ENCODE measurements at regions not wholly inside any gene's neighbourhood (a gene's known extent, or its start where the extent isn't known, plus 50 kb on each side); places are given as distances from the start of the nearest gene placed in this dataset.

DNA sequence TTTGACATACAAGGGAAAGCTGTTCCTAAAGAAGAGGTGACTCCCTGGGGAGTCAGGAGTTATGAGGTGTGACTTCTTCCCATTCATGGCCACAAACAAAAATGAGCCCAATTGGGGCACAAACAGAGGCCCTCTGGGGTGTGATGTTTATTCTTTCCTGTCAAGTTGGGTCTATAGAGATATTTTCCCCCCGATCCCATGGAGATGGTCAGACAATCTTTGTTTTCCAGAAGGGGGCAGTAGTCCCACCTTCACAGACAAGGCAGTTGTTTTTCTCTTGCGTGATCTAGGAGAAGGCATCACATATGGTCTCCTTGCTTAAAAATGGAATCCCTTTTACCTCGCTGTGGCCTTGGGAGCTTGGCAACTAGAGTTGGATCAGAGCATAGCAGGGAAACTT is 110.3 kb downstream of the MFSD1 start:
- Mint-ChIP-seq H3K27ac (no peak overlapping the region), H3K36me3 (ENCODE audit: low read depth) (no peaks in the 10 kb centered on the region), H3K4me3 (no peak overlapping the region), H3K27me3 (ENCODE audit: insufficient read depth) (peaks cover 64% of the 10 kb centered on the region), H3K9me3 (no peaks in the 10 kb centered on the region), H3K4me1 (peaks cover 5% of the 10 kb centered on the region)
- Histone ChIP-seq H3K9ac (ENCODE audit: extremely low read depth, low read length, poor library complexity, severe bottlenecking) (no peak overlapping the region), H3K36me3 (ENCODE audit: control insufficient read depth, insufficient read depth, low read length) (no peaks in the 10 kb centered on the region), H3K27me3 (ENCODE audit: control insufficient read depth, insufficient read depth, low read length, poor library complexity, severe bottlenecking) (peaks cover 64% of the 10 kb centered on the region), H3K4me3 (ENCODE audit: low read length) (no peak overlapping the region), H3K9me3 (ENCODE audit: control insufficient read depth, low read length) (no peaks in the 10 kb centered on the region), H3K27ac (ENCODE audit: low read depth, low read length) (no peak overlapping the region), H3K4me1 (ENCODE audit: control insufficient read depth, insufficient read depth, low read length) (no peaks in the 10 kb centered on the region)
- TF ChIP-seq, protein P1, sequence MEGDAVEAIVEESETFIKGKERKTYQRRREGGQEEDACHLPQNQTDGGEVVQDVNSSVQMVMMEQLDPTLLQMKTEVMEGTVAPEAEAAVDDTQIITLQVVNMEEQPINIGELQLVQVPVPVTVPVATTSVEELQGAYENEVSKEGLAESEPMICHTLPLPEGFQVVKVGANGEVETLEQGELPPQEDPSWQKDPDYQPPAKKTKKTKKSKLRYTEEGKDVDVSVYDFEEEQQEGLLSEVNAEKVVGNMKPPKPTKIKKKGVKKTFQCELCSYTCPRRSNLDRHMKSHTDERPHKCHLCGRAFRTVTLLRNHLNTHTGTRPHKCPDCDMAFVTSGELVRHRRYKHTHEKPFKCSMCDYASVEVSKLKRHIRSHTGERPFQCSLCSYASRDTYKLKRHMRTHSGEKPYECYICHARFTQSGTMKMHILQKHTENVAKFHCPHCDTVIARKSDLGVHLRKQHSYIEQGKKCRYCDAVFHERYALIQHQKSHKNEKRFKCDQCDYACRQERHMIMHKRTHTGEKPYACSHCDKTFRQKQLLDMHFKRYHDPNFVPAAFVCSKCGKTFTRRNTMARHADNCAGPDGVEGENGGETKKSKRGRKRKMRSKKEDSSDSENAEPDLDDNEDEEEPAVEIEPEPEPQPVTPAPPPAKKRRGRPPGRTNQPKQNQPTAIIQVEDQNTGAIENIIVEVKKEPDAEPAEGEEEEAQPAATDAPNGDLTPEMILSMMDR (conservative IDR thresholded peaks at IDR 0.05): peak; percentile 76
- 88 to 89% methylated on average over 3 of the region's 3 CpGs for WGBS, 2 experiments (ENCODE audit: insufficient coverage in 1 of 2, insufficient read length in 1 of 2)
- peak; percentile 58 for DNase-seq

DNA sequence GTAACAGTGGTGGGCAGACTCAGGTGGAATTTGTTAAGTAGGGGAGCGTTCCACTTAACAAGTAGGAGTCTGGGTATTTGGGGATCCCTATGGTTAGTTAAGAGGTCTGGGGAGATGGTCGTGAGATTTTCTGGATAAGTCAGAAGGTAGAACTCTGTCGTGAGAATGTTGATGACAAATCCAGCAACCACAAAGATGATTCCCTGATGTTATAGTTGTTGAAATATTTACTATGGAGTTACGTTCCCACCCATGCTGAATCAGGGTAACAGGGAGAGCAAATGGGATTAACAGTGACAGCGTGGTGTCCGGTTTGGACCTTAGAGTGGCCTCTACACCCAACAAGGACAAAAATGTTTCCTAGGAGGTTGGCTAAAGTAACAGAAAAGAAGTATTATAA is 110.8 kb downstream of the MFSD1 start:
- H3K4me1 Mint-ChIP-seq: peaks cover 5% of the 10 kb centered on the region
- no peak overlapping the region for H3K27ac Mint-ChIP-seq
- H3K4me1 ChIP-seq (ENCODE audit: control insufficient read depth, insufficient read depth, low read length): no peaks in the 10 kb centered on the region
- no peaks in the 10 kb centered on the region for H3K9me3 ChIP-seq (ENCODE audit: control insufficient read depth, low read length)
- TF ChIP-seq, protein P1 (conservative IDR thresholded peaks at IDR 0.05): no peak
- WGBS, 2 experiments (ENCODE audit: insufficient coverage in 1 of 2, insufficient read length in 1 of 2): 90 to 93% methylated on average over 3 to 6 of the region's 6 CpGs
- no peak overlapping the region for H3K27ac ChIP-seq (ENCODE audit: low read depth, low read length)
- H3K4me3 Mint-ChIP-seq: no peak overlapping the region
- no peak overlapping the region for H3K4me3 ChIP-seq (ENCODE audit: low read length)
- DNase-seq: no peak
- H3K36me3 Mint-ChIP-seq (ENCODE audit: low read depth): no peaks in the 10 kb centered on the region
- H3K27me3 ChIP-seq (ENCODE audit: control insufficient read depth, insufficient read depth, low read length, poor library complexity, severe bottlenecking): peaks cover 60% of the 10 kb centered on the region
- no peaks in the 10 kb centered on the region for H3K9me3 Mint-ChIP-seq
- no peaks in the 10 kb centered on the region for H3K36me3 ChIP-seq (ENCODE audit: control insufficient read depth, insufficient read depth, low read length)
- H3K27me3 Mint-ChIP-seq (ENCODE audit: insufficient read depth): peaks cover 59% of the 10 kb centered on the region
- no peak overlapping the region for H3K9ac ChIP-seq (ENCODE audit: extremely low read depth, low read length, poor library complexity, severe bottlenecking)

DNA sequence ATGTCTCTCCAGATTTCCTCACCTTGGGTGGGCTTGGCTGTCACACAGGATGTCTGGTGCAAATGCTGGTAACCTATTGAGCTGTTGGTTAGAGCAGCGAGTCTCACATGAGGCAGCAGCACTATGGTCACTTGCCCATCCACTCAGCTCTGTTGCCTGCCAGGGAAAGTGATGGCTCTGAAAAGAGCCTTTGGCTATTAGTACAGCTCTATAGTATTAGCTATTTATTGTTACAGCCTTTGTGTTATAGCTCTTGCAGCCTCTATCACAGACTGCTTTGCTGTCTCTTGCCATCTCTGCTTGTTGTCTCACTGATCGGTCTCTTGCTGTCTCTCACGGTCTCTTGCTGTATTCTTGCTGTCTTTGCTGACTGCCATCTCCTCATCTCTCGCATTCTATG is 114.3 kb downstream of the MFSD1 start:
- 94 to 100% methylated on average over 2 to 4 of the region's 4 CpGs for WGBS, 2 experiments (ENCODE audit: insufficient coverage in 1 of 2, insufficient read length in 1 of 2)
- H3K36me3 Mint-ChIP-seq (ENCODE audit: low read depth): no peaks in the 10 kb centered on the region
- Histone ChIP-seq H3K27ac (ENCODE audit: low read depth, low read length) (no peak overlapping the region), H3K4me1 (ENCODE audit: control insufficient read depth, insufficient read depth, low read length) (no peaks in the 10 kb centered on the region), H3K4me3 (ENCODE audit: low read length) (no peak overlapping the region), H3K9ac (ENCODE audit: extremely low read depth, low read length, poor library complexity, severe bottlenecking) (no peak overlapping the region), H3K36me3 (ENCODE audit: control insufficient read depth, insufficient read depth, low read length) (no peaks in the 10 kb centered on the region), H3K27me3 (ENCODE audit: control insufficient read depth, insufficient read depth, low read length, poor library complexity, severe bottlenecking) (peaks cover 25% of the 10 kb centered on the region), H3K9me3 (ENCODE audit: control insufficient read depth, low read length) (no peaks in the 10 kb centered on the region)
- DNase-seq: no peak
- H3K27me3 Mint-ChIP-seq (ENCODE audit: insufficient read depth): peaks cover 28% of the 10 kb centered on the region
- H3K27ac Mint-ChIP-seq: no peak overlapping the region
- no peaks in the 10 kb centered on the region for H3K9me3 Mint-ChIP-seq
- H3K4me1 Mint-ChIP-seq: peaks cover 11% of the 10 kb centered on the region
- TF ChIP-seq, protein P1 (conservative IDR thresholded peaks at IDR 0.05): no peak
- no peak overlapping the region for H3K4me3 Mint-ChIP-seq

Data from endodermal cell (in vitro differentiated cells).